WTC11 (cell line): ENCODE measurements at regions not wholly inside any gene's neighbourhood (a gene's known extent, or its start where the extent isn't known, plus 50 kb on each side); places are given as distances from the start of the nearest gene placed in this dataset.
"Not testable (repeated sequence)": the region's sequence is repeated elsewhere in the genome, so short reads cannot be mapped to it uniquely, and the experiment has no call there.

Experiments
- ATAC-seq: fragments of 200-7000 bp; cut with Tn5 transposase; 2 replicates; pipeline ENCODE4 v1.10.0; 2021; ENCODE audit warnings: mild to moderate bottlenecking, moderate library complexity
- CTCF ChIA-PET: fragments of 300-600 bp; sonication (Branson Sonifier 250); formaldehyde crosslinking; loops from one replicate; lab custom pipeline; 2021; ENCODE audit warnings: antibody characterized with exemption; lab: Charles Lee
- POLR2A ChIA-PET: fragments of 350-600 bp; sonication (Branson Sonifier 250); formaldehyde crosslinking; loops from one replicate; lab custom pipeline; 2021; ENCODE audit warnings: antibody characterized with exemption; lab: Charles Lee
- DNase-seq: peaks from one replicate; pipeline ENCODE4 v3.0.0; 2021; ENCODE audit warnings: low spot score
- H3K27ac Mint-ChIP-seq: 2 replicates; pipeline ENCODE4 v1.8.0; 2021; ENCODE audit warnings: mixed read lengths
- H3K27me3 Mint-ChIP-seq: 2 replicates; pipeline ENCODE4 v1.8.0; 2021; ENCODE audit warnings: low read depth, mild to moderate bottlenecking, moderate library complexity, mixed read lengths
- H3K36me3 Mint-ChIP-seq: 2 replicates; pipeline ENCODE4 v1.8.0; 2021; ENCODE audit warnings: mixed read lengths
- H3K4me1 Mint-ChIP-seq: 2 replicates; pipeline ENCODE4 v1.8.0; 2022; ENCODE audit warnings: mixed read lengths
- H3K4me3 Mint-ChIP-seq: 2 replicates; pipeline ENCODE4 v1.8.0; 2021; ENCODE audit warnings: mild to moderate bottlenecking, moderate library complexity, mixed read lengths
- H3K9me3 Mint-ChIP-seq: 2 replicates; pipeline ENCODE4 v1.8.0; 2021; ENCODE audit warnings: mixed read lengths
- ATF3 ChIP-seq: sonication (generic); formaldehyde crosslinking; conservative IDR thresholded peaks from 2 replicates; pipeline ENCODE4 v1.8.1; 2022; ENCODE audit warnings: mild to moderate bottlenecking, missing genetic modification reagents
- ATF6 ChIP-seq: sonication (generic); formaldehyde crosslinking; IDR thresholded peaks from 2 replicates; pipeline ENCODE4 v1.8.1; 2023; ENCODE audit warnings: mild to moderate bottlenecking, missing genetic modification reagents
- CDX4 ChIP-seq: fragments of 250-450 bp; sonication (Bioruptor Pico); IDR thresholded peaks from 2 replicates; pipeline ENCODE4 v1.9.0; 2021; ENCODE audit warnings: moderate library complexity, mild to moderate bottlenecking, inconsistent platforms, borderline replicate concordance
- FOXJ3 ChIP-seq: sonication (generic); formaldehyde crosslinking; IDR thresholded peaks from 2 replicates; pipeline ENCODE4 v1.9.0; 2021; ENCODE audit warnings: missing genetic modification reagents, mild to moderate bottlenecking, borderline replicate concordance
- GABPB1 ChIP-seq: sonication (generic); formaldehyde crosslinking; IDR thresholded peaks from 2 replicates; pipeline ENCODE4 v1.8.1; 2023; ENCODE audit warnings: mild to moderate bottlenecking, missing genetic modification reagents
- HMGXB4 ChIP-seq: sonication (generic); formaldehyde crosslinking; IDR thresholded peaks from 2 replicates; pipeline ENCODE4 v1.8.1; 2023; ENCODE audit warnings: mild to moderate bottlenecking, moderate library complexity, missing genetic modification reagents
- MXD4 ChIP-seq: fragments of 250-450 bp; sonication (Bioruptor Pico); IDR thresholded peaks from 2 replicates; pipeline ENCODE4 v1.8.0; 2021; ENCODE audit warnings: mild to moderate bottlenecking, moderate library complexity, borderline replicate concordance
- MYBL2 ChIP-seq: sonication (generic); formaldehyde crosslinking; IDR thresholded peaks from 2 replicates; pipeline ENCODE4 v1.8.1; 2023; ENCODE audit warnings: mild to moderate bottlenecking, moderate library complexity, missing genetic modification reagents
- PRDM15 ChIP-seq: sonication (generic); formaldehyde crosslinking; IDR thresholded peaks from 2 replicates; pipeline ENCODE4 v1.8.0; 2022; ENCODE audit warnings: missing genetic modification reagents
- SMAD3 ChIP-seq: sonication (generic); formaldehyde crosslinking; IDR thresholded peaks from 2 replicates; pipeline ENCODE4 v1.8.0; 2022; ENCODE audit warnings: missing genetic modification reagents, mild to moderate bottlenecking, borderline replicate concordance
- ZBTB21 ChIP-seq: sonication (generic); formaldehyde crosslinking; IDR thresholded peaks from 2 replicates; pipeline ENCODE4 v1.8.1; 2023; ENCODE audit warnings: mild to moderate bottlenecking, missing genetic modification reagents, borderline replicate concordance

- no peak for TF ChIP-seq PRDM15
- no peak for TF ChIP-seq HMGXB4 (CRISPR knock-in tag)
- TF ChIP-seq, all 79 proteins: peak for 0
Measured at GRCh38 chr2:131754929-131755720, 227.4 kb downstream of the CCDC74A start (continued).

- CTCF ChIA-PET = no interaction called here
- TF ChIP-seq MXD4 (CRISPR knock-in tag) = no peak
- no peak for TF ChIP-seq GABPB1 (CRISPR knock-in tag)
- no peak for TF ChIP-seq ZBTB21 (CRISPR knock-in tag)
- no peak for TF ChIP-seq FOXJ3 (CRISPR knock-in tag)
- TF ChIP-seq SMAD3 (CRISPR knock-in tag) = no peak
- no peak for TF ChIP-seq CDX4 (CRISPR knock-in tag)
- no peak for TF ChIP-seq ATF6 (CRISPR knock-in tag)
- no peak for TF ChIP-seq ATF3 (CRISPR knock-in tag)
- no peak for TF ChIP-seq MYBL2
- POLR2A ChIA-PET = no interaction called here
- H3K27me3 Mint-ChIP-seq = no peaks in the 10 kb centered on the region
- ATAC-seq (no peak), DNase-seq (no peak)
- peaks cover 26% of the 10 kb centered on the region for H3K9me3 Mint-ChIP-seq
- no peak overlapping the region for H3K27ac Mint-ChIP-seq
- H3K36me3 Mint-ChIP-seq = peaks cover 9% of the 10 kb centered on the region
- no peaks in the 10 kb centered on the region for H3K4me1 Mint-ChIP-seq
- no peak overlapping the region for H3K4me3 Mint-ChIP-seq
Measured at GRCh38 chr2:131756141-131756907, 228.6 kb downstream of the CCDC74A start.

GRCh38 chr2:131758941-131759340 is 231.3 kb downstream of the CCDC74A start:
- H3K27me3 Mint-ChIP-seq, H3K4me1 Mint-ChIP-seq, DNase-seq, H3K36me3 Mint-ChIP-seq, ATAC-seq, CTCF ChIA-PET, H3K27ac Mint-ChIP-seq, H3K4me3 Mint-ChIP-seq, POLR2A ChIA-PET: not testable (repeated sequence)
- H3K9me3 Mint-ChIP-seq = peaks cover 22% of the 10 kb centered on the region

GRCh38 chr2:131774955-131775555 is 247.4 kb downstream of the CCDC74A start:
- H3K9me3 Mint-ChIP-seq, DNase-seq, ATAC-seq, H3K36me3 Mint-ChIP-seq, POLR2A ChIA-PET, H3K4me3 Mint-ChIP-seq, H3K27me3 Mint-ChIP-seq, H3K4me1 Mint-ChIP-seq, H3K27ac Mint-ChIP-seq, CTCF ChIA-PET: not testable (repeated sequence)

- H3K4me3 Mint-ChIP-seq, H3K36me3 Mint-ChIP-seq, ATAC-seq, H3K9me3 Mint-ChIP-seq, CTCF ChIA-PET, POLR2A ChIA-PET, H3K27me3 Mint-ChIP-seq, H3K27ac Mint-ChIP-seq, H3K4me1 Mint-ChIP-seq: not testable (repeated sequence)
- peak; percentile 35 for DNase-seq
Measured at GRCh38 chr2:131775903-131776506, 248.3 kb downstream of the CCDC74A start.

GRCh38 chr2:131780446-131780845 is 252.8 kb downstream of the CCDC74A start:
- H3K36me3 Mint-ChIP-seq, H3K4me1 Mint-ChIP-seq, H3K27ac Mint-ChIP-seq, ATAC-seq, H3K9me3 Mint-ChIP-seq, DNase-seq, POLR2A ChIA-PET, H3K4me3 Mint-ChIP-seq, H3K27me3 Mint-ChIP-seq, CTCF ChIA-PET: not testable (repeated sequence)
